Smooth muscle cell (in vitro differentiated cells): ENCODE measurements at regions not wholly inside any gene's neighbourhood (a gene's known extent, or its start where the extent isn't known, plus 50 kb on each side); places are given as distances from the start of the nearest gene placed in this dataset.

Source experiments
- DNase-seq: peaks from one replicate; lab custom pipeline; 2025; ENCODE audit not compliant: unreplicated experiment; lab: John Stamatoyannopoulos, UW
- H2AFZ ChIP-seq: fragments of 200-600 bp; sonication (generic); 2 replicates; pipeline ENCODE4 v1.6.0; 2016; ENCODE audit warnings: antibody characterized with exemption, low read depth, mild to moderate bottlenecking
- H3F3A ChIP-seq: fragments of 200-600 bp; sonication (generic); 2 replicates; pipeline ENCODE4 v1.6.0; 2017; ENCODE audit warnings: antibody characterized with exemption, low read depth
- H3K27ac ChIP-seq: fragments of 200-600 bp; sonication (generic); 2 replicates; pipeline ENCODE4 v1.5.1; 2016; ENCODE audit warnings: low read depth, mild to moderate bottlenecking
- H3K27me3 ChIP-seq: fragments of 200-600 bp; sonication (generic); 2 replicates; pipeline ENCODE4 v1.6.1; 2016; ENCODE audit warnings: low read depth, mild to moderate bottlenecking
- H3K36me3 ChIP-seq: fragments of 200-600 bp; sonication (generic); 2 replicates; pipeline ENCODE4 v1.5.1; 2016; ENCODE audit warnings: low read depth
- H3K4me1 ChIP-seq: fragments of 200-600 bp; sonication (generic); 2 replicates; pipeline ENCODE4 v1.5.1; 2016; ENCODE audit warnings: low read depth
- H3K4me2 ChIP-seq: fragments of 200-600 bp; sonication (generic); 2 replicates; pipeline ENCODE4 v1.6.0; 2016; ENCODE audit warnings: mild to moderate bottlenecking
- H3K4me3 ChIP-seq: fragments of 200-600 bp; sonication (generic); 2 replicates; pipeline ENCODE4 v1.5.1; 2016; ENCODE audit warnings: mild to moderate bottlenecking
- H3K79me2 ChIP-seq: fragments of 200-600 bp; sonication (generic); 2 replicates; pipeline ENCODE4 v1.6.0; 2016; ENCODE audit warnings: low read depth, mild to moderate bottlenecking
- H3K9ac ChIP-seq: fragments of 200-600 bp; sonication (generic); 2 replicates; pipeline ENCODE4 v1.6.0; 2016; ENCODE audit warnings: low read depth
- H3K9me3 ChIP-seq: fragments of 200-600 bp; sonication (generic); replicated peaks from 2 replicates; pipeline ENCODE4 v1.5.1; 2016; ENCODE audit warnings: low read depth
- H4K20me1 ChIP-seq: fragments of 200-600 bp; sonication (generic); 2 replicates; pipeline ENCODE4 v1.6.0; 2016; ENCODE audit warnings: low read depth
- WGBS: methylation state at CpG from one replicate; pipeline ENCODE4 v1.1.7; 2016; ENCODE audit warnings: low lambda C conversion rate; 5-methylcytosine and 5-hydroxymethylcytosine counted together
- TF ChIP-seq, protein P1 (sequence below): fragments of 200-600 bp; sonication (generic); IDR thresholded peaks from 2 replicates; pipeline ENCODE4 v1.5.1; 2017; ENCODE audit warnings: borderline replicate concordance, mild to moderate bottlenecking, antibody characterized with exemption; ENCODE audit not compliant: insufficient read depth, poor library complexity, severe bottlenecking

DNA sequence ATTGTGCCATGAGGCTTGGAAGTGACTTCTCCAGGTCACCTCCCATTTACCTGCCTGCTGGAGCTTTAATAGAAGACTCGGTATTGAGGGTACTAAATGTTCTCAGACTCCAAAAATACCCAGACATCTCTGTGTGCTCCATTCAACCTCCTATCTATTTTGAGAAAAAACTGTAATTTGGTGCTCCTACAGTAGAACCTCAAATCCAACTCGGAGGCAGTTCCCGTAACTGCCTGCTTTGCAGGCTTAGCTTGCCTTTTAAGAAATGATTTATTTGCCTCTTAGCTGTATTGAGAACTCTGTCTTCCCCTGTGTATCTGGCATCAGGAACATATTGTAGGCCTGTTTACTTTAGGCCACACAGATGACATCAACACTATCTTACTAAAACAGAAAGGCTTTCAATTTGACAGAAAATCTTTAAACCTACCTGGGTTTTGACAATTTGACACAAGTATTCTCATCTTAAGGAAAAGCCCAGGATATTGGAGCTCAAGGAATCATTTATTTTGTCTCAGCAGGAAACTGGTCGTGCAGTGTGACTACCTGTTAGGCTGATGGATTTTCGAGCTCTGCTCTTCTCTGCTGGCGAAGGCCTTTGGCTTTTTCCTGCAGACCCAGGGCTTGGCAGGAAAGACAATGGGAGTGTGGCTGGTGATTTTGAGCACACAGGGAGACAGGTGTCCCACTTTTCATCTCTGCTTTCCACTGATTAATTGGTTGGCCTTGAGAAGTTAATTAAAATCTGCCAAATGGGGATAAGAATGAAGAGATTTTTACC is 314.8 kb downstream of the SNAPC1 start:
- no peak for DNase-seq
- Histone ChIP-seq H3K36me3 (no peaks in the 10 kb centered on the region), H3K4me3 (no peak overlapping the region), H3K27ac (no peak overlapping the region), H3K79me2 (no peaks in the 10 kb centered on the region), H3K27me3 (no peaks in the 10 kb centered on the region), H3K4me1 (no peaks in the 10 kb centered on the region), H3K9me3 (no peaks in the 10 kb centered on the region), H4K20me1 (no peaks in the 10 kb centered on the region), H3F3A (no peaks in the 10 kb centered on the region), H3K4me2 (no peak overlapping the region), H3K9ac (no peak overlapping the region), H2AFZ (no peak overlapping the region)
- TF ChIP-seq, protein P1, sequence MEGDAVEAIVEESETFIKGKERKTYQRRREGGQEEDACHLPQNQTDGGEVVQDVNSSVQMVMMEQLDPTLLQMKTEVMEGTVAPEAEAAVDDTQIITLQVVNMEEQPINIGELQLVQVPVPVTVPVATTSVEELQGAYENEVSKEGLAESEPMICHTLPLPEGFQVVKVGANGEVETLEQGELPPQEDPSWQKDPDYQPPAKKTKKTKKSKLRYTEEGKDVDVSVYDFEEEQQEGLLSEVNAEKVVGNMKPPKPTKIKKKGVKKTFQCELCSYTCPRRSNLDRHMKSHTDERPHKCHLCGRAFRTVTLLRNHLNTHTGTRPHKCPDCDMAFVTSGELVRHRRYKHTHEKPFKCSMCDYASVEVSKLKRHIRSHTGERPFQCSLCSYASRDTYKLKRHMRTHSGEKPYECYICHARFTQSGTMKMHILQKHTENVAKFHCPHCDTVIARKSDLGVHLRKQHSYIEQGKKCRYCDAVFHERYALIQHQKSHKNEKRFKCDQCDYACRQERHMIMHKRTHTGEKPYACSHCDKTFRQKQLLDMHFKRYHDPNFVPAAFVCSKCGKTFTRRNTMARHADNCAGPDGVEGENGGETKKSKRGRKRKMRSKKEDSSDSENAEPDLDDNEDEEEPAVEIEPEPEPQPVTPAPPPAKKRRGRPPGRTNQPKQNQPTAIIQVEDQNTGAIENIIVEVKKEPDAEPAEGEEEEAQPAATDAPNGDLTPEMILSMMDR = no peak
- WGBS = 81% methylated on average over 6 of the region's 6 CpGs

DNA sequence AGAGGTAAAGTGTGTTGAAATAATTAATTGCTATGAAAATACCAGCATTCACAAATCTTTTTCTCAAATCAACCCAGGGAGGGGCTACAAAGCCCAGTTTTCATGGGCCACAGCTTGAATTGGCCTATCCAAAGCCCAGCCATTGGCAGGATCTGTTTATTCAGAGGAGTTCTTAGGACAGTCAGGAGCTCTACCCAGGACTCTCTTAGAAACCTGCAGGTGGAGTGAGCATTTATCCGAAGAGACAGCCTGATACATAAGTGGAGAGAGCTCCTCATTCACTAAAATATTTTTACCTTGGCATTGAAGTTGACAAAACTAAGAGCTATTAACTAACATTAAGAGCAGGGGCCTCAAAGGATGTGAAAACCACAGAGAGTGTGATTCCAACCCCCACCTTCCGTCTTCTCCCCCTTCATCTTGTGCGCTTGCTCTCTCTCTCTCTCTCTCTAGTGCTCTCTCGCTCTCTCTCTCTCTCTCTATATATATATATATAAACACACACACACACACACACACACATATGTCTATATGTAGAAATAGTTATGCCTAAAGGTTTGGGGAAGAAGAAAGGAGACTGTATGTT is 315.5 kb downstream of the SNAPC1 start:
- 94% methylated on average over 4 of the region's 4 CpGs for WGBS
- no peaks in the 10 kb centered on the region for H3K9me3 ChIP-seq
- TF ChIP-seq, protein P1 = no peak
- H3K27ac ChIP-seq = no peak overlapping the region
- no peaks in the 10 kb centered on the region for H4K20me1 ChIP-seq
- H3K27me3 ChIP-seq = no peaks in the 10 kb centered on the region
- no peaks in the 10 kb centered on the region for H3K36me3 ChIP-seq
- no peak overlapping the region for H2AFZ ChIP-seq
- H3K9ac ChIP-seq = no peak overlapping the region
- no peak for DNase-seq
- H3K79me2 ChIP-seq = no peaks in the 10 kb centered on the region
- H3K4me3 ChIP-seq = no peak overlapping the region
- no peaks in the 10 kb centered on the region for H3K4me1 ChIP-seq
- H3F3A ChIP-seq = no peaks in the 10 kb centered on the region
- H3K4me2 ChIP-seq = no peak overlapping the region

DNA sequence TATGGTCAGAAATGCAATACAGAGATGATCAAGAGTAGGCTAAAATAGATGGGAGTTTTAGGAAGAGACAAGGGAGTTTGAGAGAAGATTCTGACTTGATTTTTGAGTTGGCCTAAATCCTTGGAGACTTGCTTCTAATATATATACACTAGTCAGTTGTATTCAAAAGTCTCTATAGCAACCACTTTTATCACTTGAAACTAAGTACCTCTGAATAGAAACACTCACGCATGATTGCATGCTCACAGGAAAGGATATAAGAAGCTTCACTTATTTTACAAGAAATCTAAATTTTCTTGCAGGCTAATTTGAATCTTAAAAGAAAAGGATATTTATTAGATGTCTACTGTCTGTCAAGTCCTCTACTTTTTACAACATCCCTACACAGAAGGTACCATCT is 316.8 kb downstream of the SNAPC1 start:
- no peak overlapping the region for H3K4me2 ChIP-seq
- no peak overlapping the region for H3K27ac ChIP-seq
- no peaks in the 10 kb centered on the region for H3F3A ChIP-seq
- no peaks in the 10 kb centered on the region for H3K4me1 ChIP-seq
- no peaks in the 10 kb centered on the region for H3K9me3 ChIP-seq
- H3K9ac ChIP-seq = no peak overlapping the region
- TF ChIP-seq, protein P1 = no peak
- 87% methylated on average over 1 of the region's 1 CpG for WGBS
- H2AFZ ChIP-seq = no peak overlapping the region
- H3K79me2 ChIP-seq = no peaks in the 10 kb centered on the region
- H4K20me1 ChIP-seq = no peaks in the 10 kb centered on the region
- no peak overlapping the region for H3K4me3 ChIP-seq
- no peaks in the 10 kb centered on the region for H3K36me3 ChIP-seq
- DNase-seq = no peak
- no peaks in the 10 kb centered on the region for H3K27me3 ChIP-seq

DNA sequence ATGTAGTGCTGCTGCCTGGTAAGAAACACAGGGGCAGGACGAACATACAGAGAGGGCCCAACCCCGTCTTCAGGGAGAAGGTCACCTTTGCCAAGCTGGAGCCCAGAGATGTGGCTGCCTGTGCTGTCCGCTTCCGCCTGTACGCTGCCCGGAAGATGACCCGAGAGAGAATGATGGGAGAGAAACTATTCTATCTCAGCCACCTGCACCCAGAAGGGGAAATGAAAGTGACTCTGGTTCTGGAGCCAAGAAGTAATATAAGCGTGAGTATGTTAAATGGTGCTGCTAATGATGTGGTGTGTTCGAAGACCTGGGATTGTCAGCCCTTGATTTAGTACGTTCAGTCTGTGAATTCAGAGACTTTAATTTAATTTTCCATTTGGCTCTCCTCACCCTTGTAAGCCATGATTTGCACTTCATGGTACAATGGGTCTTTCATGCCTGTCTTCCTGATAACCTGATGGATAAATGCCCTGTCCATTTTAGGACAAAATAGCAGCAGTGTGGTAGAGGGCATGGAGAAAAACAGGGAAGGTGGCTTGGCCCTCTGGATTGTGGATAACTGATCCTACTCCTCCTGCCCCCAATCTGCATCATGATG is 318.9 kb downstream of the SNAPC1 start:
- H3K36me3 ChIP-seq = no peaks in the 10 kb centered on the region
- 94% methylated on average over 10 of the region's 10 CpGs for WGBS
- TF ChIP-seq, protein P1 = no peak

More for the DNA sequence above, 318.9 kb downstream of the SNAPC1 start:
- Histone ChIP-seq H3K79me2 (no peaks in the 10 kb centered on the region), H3K27ac (no peak overlapping the region), H3K4me2 (no peak overlapping the region), H3K4me3 (no peak overlapping the region), H3K27me3 (no peaks in the 10 kb centered on the region), H3K4me1 (no peaks in the 10 kb centered on the region), H4K20me1 (no peaks in the 10 kb centered on the region), H2AFZ (no peak overlapping the region), H3K9me3 (no peaks in the 10 kb centered on the region), H3K9ac (no peak overlapping the region), H3F3A (no peaks in the 10 kb centered on the region)
- no peak for DNase-seq
